ENCODE measurements at regions not wholly inside any gene's neighbourhood (a gene's known extent, or its start where the extent isn't known, plus 50 kb on each side); places are given as distances from the start of the nearest gene placed in this dataset.

DNA sequence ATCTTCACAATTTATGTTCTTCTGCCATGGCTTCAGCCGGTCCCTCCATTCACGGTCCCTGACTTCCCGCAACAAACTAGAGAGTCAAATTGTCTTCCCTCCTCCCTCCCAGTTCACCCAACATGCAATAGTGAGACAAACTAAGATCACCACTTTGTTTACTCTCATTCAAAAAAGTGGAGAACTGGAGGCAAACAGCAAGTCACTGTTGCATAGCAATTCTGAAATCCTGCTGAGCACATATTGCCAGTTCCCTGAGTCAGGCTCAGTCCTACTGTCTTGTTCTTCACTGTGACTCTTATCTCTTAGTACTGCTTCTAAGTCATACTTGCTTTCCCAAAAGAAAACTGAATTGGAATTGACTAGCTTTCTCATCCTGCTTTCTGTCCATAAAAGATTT lies 287.2 kb upstream of the SASH1 start:
- DNase-seq (ENCODE audit: low read depth), result no peak
- TF ChIP-seq, protein P1, sequence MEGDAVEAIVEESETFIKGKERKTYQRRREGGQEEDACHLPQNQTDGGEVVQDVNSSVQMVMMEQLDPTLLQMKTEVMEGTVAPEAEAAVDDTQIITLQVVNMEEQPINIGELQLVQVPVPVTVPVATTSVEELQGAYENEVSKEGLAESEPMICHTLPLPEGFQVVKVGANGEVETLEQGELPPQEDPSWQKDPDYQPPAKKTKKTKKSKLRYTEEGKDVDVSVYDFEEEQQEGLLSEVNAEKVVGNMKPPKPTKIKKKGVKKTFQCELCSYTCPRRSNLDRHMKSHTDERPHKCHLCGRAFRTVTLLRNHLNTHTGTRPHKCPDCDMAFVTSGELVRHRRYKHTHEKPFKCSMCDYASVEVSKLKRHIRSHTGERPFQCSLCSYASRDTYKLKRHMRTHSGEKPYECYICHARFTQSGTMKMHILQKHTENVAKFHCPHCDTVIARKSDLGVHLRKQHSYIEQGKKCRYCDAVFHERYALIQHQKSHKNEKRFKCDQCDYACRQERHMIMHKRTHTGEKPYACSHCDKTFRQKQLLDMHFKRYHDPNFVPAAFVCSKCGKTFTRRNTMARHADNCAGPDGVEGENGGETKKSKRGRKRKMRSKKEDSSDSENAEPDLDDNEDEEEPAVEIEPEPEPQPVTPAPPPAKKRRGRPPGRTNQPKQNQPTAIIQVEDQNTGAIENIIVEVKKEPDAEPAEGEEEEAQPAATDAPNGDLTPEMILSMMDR (IDR thresholded peaks at IDR 0.05; ENCODE audit: control insufficient read depth, extremely low read depth, insufficient read depth), result no peak
- H3K4me3 ChIP-seq (ENCODE audit: low read depth, low read length), result no peak overlapping the region

DNA sequence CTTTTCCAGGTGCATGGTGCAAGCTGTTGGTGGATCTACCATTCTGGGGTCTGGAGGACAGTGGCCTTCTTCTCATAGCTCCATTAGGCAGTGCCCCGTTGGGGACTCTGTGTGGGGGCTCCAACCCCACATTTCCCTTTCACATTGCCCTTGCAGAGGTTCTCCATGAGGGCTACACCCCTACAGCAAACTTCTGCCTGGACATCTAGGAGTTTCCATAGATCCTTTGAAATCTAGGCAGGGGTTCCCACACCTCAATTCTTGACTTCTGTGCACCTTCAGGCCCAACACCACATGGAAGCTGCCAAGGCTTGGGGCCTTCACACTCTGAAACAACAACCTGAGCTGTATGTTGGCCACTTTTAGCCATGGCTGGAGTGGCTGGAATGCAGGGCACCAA lies 282.8 kb upstream of the SASH1 start:
- H3K4me3 ChIP-seq (ENCODE audit: low read depth, low read length), result no peak overlapping the region
- DNase-seq (ENCODE audit: low read depth), result no peak
- TF ChIP-seq, protein P1 (IDR thresholded peaks at IDR 0.05; ENCODE audit: control insufficient read depth, extremely low read depth, insufficient read depth), result no peak

DNA sequence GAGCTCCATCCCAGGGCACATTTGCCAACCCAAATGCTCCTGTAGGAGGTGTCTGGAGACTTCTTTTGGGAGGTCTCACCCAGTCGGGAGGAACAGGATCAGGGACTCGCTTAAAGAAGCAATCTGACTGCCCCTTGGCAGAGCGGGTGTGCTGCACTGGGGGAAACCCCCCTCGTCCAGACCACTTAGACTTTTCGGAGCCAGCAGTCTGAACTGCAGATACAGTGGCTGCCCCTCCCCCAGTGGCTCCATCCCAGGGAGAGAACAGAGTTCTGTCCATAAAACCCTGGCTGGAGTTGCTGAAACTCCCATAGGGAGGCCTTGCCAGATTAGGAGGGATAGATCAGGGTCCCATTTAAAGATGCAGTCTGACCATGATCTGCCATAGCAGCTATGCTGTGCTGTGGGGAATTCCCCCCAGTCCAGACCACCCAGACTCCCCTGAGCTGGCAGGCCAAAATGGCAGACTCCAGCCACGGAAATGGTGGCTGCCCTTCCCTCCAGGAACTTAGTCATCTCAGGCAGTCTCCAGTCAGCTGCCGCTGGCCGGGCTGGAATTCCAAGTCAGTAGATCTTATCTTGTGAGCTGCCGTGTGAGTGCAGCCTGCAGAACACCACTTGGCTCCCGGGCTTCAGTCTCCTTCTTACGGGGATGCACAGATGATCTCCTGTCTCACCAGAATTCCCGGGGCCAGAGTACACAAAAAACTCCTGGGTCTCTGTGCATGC lies 278.1 kb upstream of the SASH1 start:
- TF ChIP-seq, protein P1 (IDR thresholded peaks at IDR 0.05; ENCODE audit: control insufficient read depth, extremely low read depth, insufficient read depth), result no peak
- no peak overlapping the region for H3K4me3 ChIP-seq (ENCODE audit: low read depth, low read length)
- peak; percentile 32 for DNase-seq (ENCODE audit: low read depth)

DNA sequence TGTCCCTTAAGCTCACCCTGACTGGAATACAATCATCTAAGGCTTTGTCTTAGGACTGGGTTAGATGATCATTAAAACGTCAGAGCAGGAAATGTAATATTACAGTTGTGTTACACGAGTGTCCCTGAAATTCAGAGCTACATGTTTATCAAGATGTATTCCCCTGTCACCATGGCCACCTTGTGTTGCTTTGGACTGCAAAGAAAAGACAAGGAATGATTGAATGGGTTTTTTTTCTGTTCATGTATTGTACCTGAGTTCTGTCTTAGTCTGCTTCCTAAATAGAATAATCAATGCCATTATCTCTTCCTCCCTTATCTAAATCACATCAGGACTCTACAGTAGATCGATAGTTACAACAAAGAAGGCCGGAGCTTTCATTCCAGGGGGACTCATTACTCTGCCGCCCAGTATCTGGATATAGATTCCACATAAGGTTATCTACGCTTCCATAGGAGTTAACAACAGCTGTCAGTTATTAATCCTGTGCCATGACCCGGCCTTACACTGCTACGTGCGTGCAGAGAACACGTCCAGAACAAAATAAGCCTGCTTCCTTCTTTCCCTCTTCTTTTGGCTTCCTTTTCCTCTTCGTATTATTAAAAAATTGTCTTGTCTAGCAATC lies 274.1 kb upstream of the SASH1 start:
- TF ChIP-seq, protein P1 (IDR thresholded peaks at IDR 0.05; ENCODE audit: control insufficient read depth, extremely low read depth, insufficient read depth), result no peak
- no peak for DNase-seq (ENCODE audit: low read depth)
- no peak overlapping the region for H3K4me3 ChIP-seq (ENCODE audit: low read depth, low read length)

DNA sequence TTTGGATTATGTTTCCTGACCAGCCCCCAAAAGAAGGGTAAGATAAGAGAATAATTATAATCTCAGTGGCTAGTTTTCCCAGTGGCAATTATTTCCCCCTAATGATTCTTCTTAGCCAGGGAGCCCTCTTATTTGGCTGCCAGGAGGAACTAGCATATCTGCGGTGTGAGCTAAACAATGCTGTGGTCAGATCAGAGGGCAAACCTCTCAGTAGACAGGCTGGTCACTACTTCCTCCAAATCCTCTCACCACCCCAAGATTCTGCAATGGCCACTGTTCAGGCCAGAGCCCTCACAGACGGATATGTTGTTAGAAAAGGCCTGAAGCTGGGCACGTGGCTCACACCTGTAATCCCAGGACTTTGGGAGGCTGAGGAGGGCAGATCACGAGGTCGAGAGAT lies 273.4 kb upstream of the SASH1 start:
- TF ChIP-seq, protein P1 (IDR thresholded peaks at IDR 0.05; ENCODE audit: control insufficient read depth, extremely low read depth, insufficient read depth), result no peak
- no peak for DNase-seq (ENCODE audit: low read depth)
- H3K4me3 ChIP-seq (ENCODE audit: low read depth, low read length), result no peak overlapping the region

DNA sequence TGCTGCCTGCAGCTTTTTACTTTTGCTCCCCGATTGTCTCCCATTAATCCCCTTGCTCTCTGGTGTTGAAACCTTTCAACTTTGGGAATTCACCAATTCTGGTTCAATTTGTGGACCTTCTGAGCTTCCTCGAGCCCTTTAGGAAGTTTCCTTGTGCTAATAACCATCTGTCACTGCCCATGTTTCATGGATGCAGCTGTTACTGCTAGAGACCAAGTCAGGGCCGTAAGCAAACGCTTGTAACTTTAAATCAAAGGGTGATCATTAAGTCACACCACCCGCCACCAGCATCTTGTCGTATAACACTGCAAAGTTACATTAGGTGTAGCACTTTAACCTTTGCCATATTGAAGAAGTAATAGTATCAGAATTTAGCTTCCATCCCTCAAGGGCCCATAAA lies 268.3 kb upstream of the SASH1 start:
- no peak for DNase-seq (ENCODE audit: low read depth)

More for the DNA sequence above, 268.3 kb upstream of the SASH1 start:
- H3K4me3 ChIP-seq (ENCODE audit: low read depth, low read length), result no peak overlapping the region
- TF ChIP-seq, protein P1 (IDR thresholded peaks at IDR 0.05; ENCODE audit: control insufficient read depth, extremely low read depth, insufficient read depth), result no peak

All from LNCaP clone FGC (cell line).